ENCODE measurements at regions not wholly inside any gene's neighbourhood (a gene's known extent, or its start where the extent isn't known, plus 50 kb on each side); places are given as distances from the start of the nearest gene placed in this dataset.

- no peak overlapping the region for H3K27ac ChIP-seq
- H3K4me3 ChIP-seq, result no peak overlapping the region
- WGBS, 3 donors, result 79 to 90% (median 85%) methylated on average over 8 of the region's 8 CpGs
- no peaks in the 10 kb centered on the region for H3K9me3 ChIP-seq
- DNase-seq (no peak), ATAC-seq (no peak)
- intact Hi-C loops (cut with DNase I), result no loop called here
- H3K27me3 ChIP-seq (ENCODE audit: insufficient read depth in 3 of 3, low read length in 2 of 3), result no peaks in the 10 kb centered on the region
- no peaks in the 10 kb centered on the region for H3K36me3 ChIP-seq (ENCODE audit: insufficient read depth in 1 of 2, low read depth in 1 of 2)
- TF ChIP-seq CTCF (IDR thresholded peaks at IDR 0.05), result no peak
- no peaks in the 10 kb centered on the region for H3K4me1 ChIP-seq
Observed at GRCh38 chr5:97489010-97489840, 306.2 kb upstream of the RIOK2 start.

GRCh38 chr5:97494465-97494864 lies 311.4 kb upstream of the RIOK2 start:
- Histone ChIP-seq H3K36me3 (ENCODE audit: insufficient read depth in 1 of 2, low read depth in 1 of 2) (no peaks in the 10 kb centered on the region), H3K4me3 (no peak overlapping the region), H3K27ac (no peak overlapping the region), H3K4me1 (no peaks in the 10 kb centered on the region), H3K9me3 (no peaks in the 10 kb centered on the region), H3K27me3 (ENCODE audit: insufficient read depth in 3 of 3, low read length in 2 of 3) (no peaks in the 10 kb centered on the region)
- no peak for ATAC-seq
- DNase-seq, result no peak
- 36 to 63% (median 41%) methylated on average over 3 of the region's 3 CpGs for WGBS, 3 donors
- intact Hi-C loops (cut with DNase I), result no loop called here
- no peak for TF ChIP-seq CTCF (IDR thresholded peaks at IDR 0.05)

GRCh38 chr5:97495301-97495700 lies 312.3 kb upstream of the RIOK2 start:
- Histone ChIP-seq H3K27ac (no peak overlapping the region), H3K9me3 (no peaks in the 10 kb centered on the region), H3K4me3 (no peak overlapping the region), H3K36me3 (ENCODE audit: insufficient read depth in 1 of 2, low read depth in 1 of 2) (no peaks in the 10 kb centered on the region), H3K27me3 (ENCODE audit: insufficient read depth in 3 of 3, low read length in 2 of 3) (no peaks in the 10 kb centered on the region), H3K4me1 (no peaks in the 10 kb centered on the region)
- ATAC-seq (no peak), DNase-seq (no peak)
- TF ChIP-seq CTCF (IDR thresholded peaks at IDR 0.05), result no peak
- intact Hi-C loops (cut with DNase I), result no loop called here

GRCh38 chr5:97496037-97496436 lies 313.0 kb upstream of the RIOK2 start:
- no peaks in the 10 kb centered on the region for H3K27me3 ChIP-seq (ENCODE audit: insufficient read depth in 3 of 3, low read length in 2 of 3)
- no peak for TF ChIP-seq CTCF (IDR thresholded peaks at IDR 0.05)
- no peak overlapping the region for H3K4me3 ChIP-seq
- DNase-seq (no peak), ATAC-seq (no peak)
- intact Hi-C loops (cut with DNase I), result no loop called here
- no peaks in the 10 kb centered on the region for H3K36me3 ChIP-seq (ENCODE audit: insufficient read depth in 1 of 2, low read depth in 1 of 2)
- WGBS, 3 donors, result 53 to 80% (median 56%) methylated on average over 2 of the region's 2 CpGs
- H3K4me1 ChIP-seq, result no peaks in the 10 kb centered on the region
- no peaks in the 10 kb centered on the region for H3K9me3 ChIP-seq
- H3K27ac ChIP-seq, result no peak overlapping the region

GRCh38 chr5:97498657-97499056 lies 315.6 kb upstream of the RIOK2 start:
- Histone ChIP-seq H3K4me3 (no peak overlapping the region), H3K36me3 (ENCODE audit: insufficient read depth in 1 of 2, low read depth in 1 of 2) (no peaks in the 10 kb centered on the region), H3K27me3 (ENCODE audit: insufficient read depth in 3 of 3, low read length in 2 of 3) (no peaks in the 10 kb centered on the region), H3K27ac (no peak overlapping the region), H3K4me1 (no peaks in the 10 kb centered on the region), H3K9me3 (no peaks in the 10 kb centered on the region)
- 79 to 91% (median 85%) methylated on average over 1 of the region's 1 CpG for WGBS, 3 donors
- no peak for DNase-seq
- intact Hi-C loops (cut with DNase I), result no loop called here
- TF ChIP-seq CTCF (IDR thresholded peaks at IDR 0.05), result no peak
- no peak for ATAC-seq
